GM13976 (cell line): ENCODE measurements at regions not wholly inside any gene's neighbourhood (a gene's known extent, or its start where the extent isn't known, plus 50 kb on each side); places are given as distances from the start of the nearest gene placed in this dataset.

ENCODE experiments used
- DNase-seq: peaks from one replicate; pipeline ENCODE4 v3.0.0; 2012; ENCODE audit warnings: low spot score
- CTCF ChIP-seq: IDR thresholded peaks from 2 replicates; pipeline ENCODE4 v1.5.1; 2012; ENCODE audit warnings: borderline replicate concordance, mild to moderate bottlenecking; ENCODE audit not compliant: insufficient read depth; ENCODE audit errors: extremely low read depth, missing control alignments, control extremely low read depth
- in situ Hi-C: fragments of 300-500 bp; cut with MboI; formaldehyde crosslinking; loops from one replicate; pipeline ENCODE4 v1.12.0; 2022; ENCODE audit warnings: low sequenced_read_pairs, mixed read lengths, inconsistent platforms; ENCODE audit not compliant: unreplicated experiment

GRCh38 chr6:12506159-12506558 is 210.4 kb upstream of the PHACTR1 start:
- in situ Hi-C loops, result no loop called here
- TF ChIP-seq CTCF, result no peak
- no peak for DNase-seq

GRCh38 chr6:12507636-12508035 is 208.9 kb upstream of the PHACTR1 start:
- in situ Hi-C loops, result no loop called here
- DNase-seq, result no peak
- no peak for TF ChIP-seq CTCF

GRCh38 chr6:12508553-12508952 is 208.0 kb upstream of the PHACTR1 start:
- in situ Hi-C loops, result no loop called here
- DNase-seq, result no peak
- no peak for TF ChIP-seq CTCF

- in situ Hi-C loops, result no loop called here
- no peak for DNase-seq
- TF ChIP-seq CTCF, result no peak
Observed at GRCh38 chr6:12509060-12509459, 207.5 kb upstream of the PHACTR1 start.

GRCh38 chr6:12516070-12516469 is 200.5 kb upstream of the PHACTR1 start:
- peak; percentile 41 for DNase-seq
- no peak for TF ChIP-seq CTCF
- in situ Hi-C loops, result no loop called here

- no peak for DNase-seq
Observed at GRCh38 chr6:12522347-12522746, 194.2 kb upstream of the PHACTR1 start.

More at GRCh38 chr6:12522347-12522746, 194.2 kb upstream of the PHACTR1 start:
- in situ Hi-C loops, result no loop called here
- no peak for TF ChIP-seq CTCF
